ENCODE measurements at regions not wholly inside any gene's neighbourhood (a gene's known extent, or its start where the extent isn't known, plus 50 kb on each side); places are given as distances from the start of the nearest gene placed in this dataset.

- TF ChIP-seq EZH2phosphoT487 (IDR thresholded peaks at IDR 0.05; ENCODE audit: insufficient read depth, low read depth) (no peak), EZH2 (IDR thresholded peaks at IDR 0.05; ENCODE audit: insufficient read depth, poor library complexity, severe bottlenecking) (no peak)
Observed at GRCh38 chr15:96720251-96720650, 389.8 kb downstream of the NR2F2 start.

All from GM23248 (cell line).